ENCODE measurements at regions not wholly inside any gene's neighbourhood (a gene's known extent, or its start where the extent isn't known, plus 50 kb on each side); places are given as distances from the start of the nearest gene placed in this dataset.

- no peak for TF ChIP-seq CTCF (IDR thresholded peaks at IDR 0.05; ENCODE audit: poor library complexity, severe bottlenecking)
- TF ChIP-seq POLR2AphosphoS5 (IDR thresholded peaks at IDR 0.05): no peak
- no peak for TF ChIP-seq EP300 (conservative IDR thresholded peaks at IDR 0.05; ENCODE audit: poor library complexity, severe bottlenecking)
- no peak for TF ChIP-seq MXI1 (conservative IDR thresholded peaks at IDR 0.05; ENCODE audit: poor library complexity, severe bottlenecking)
- TF ChIP-seq TAF1 (IDR thresholded peaks at IDR 0.05; ENCODE audit: low read depth): no peak
Measured at GRCh38 chr4:111698361-111698760, 446.9 kb upstream of the FAM241A start.
